ENCODE measurements at regions not wholly inside any gene's neighbourhood (a gene's known extent, or its start where the extent isn't known, plus 50 kb on each side); places are given as distances from the start of the nearest gene placed in this dataset.

- Histone ChIP-seq H3K9me1 (ENCODE audit: control insufficient read depth, extremely low read depth, insufficient read depth, low read length) (no peaks in the 10 kb centered on the region), H3K4me3 (ENCODE audit: control insufficient read depth in 2 of 3, extremely low read depth in 1 of 3, insufficient read depth in 2 of 3, low read depth in 1 of 3, low read length in 3 of 3) (no peak overlapping the region), H3K4me1 (ENCODE audit: control insufficient read depth, extremely low read depth, insufficient read depth, low read length) (no peaks in the 10 kb centered on the region), H2AFZ (ENCODE audit: control insufficient read depth, low read length) (no peak overlapping the region), H3K27ac (ENCODE audit: control insufficient read depth, insufficient read depth, low read length) (no peak overlapping the region), H3K4me2 (ENCODE audit: control insufficient read depth, extremely low read depth, insufficient read depth, low read depth, low read length) (no peak overlapping the region), H4K20me1 (ENCODE audit: control insufficient read depth, extremely low read depth, insufficient read depth, low read length) (no peaks in the 10 kb centered on the region), H3K79me2 (ENCODE audit: control insufficient read depth, insufficient read depth, low read length) (no peaks in the 10 kb centered on the region), H3K27me3 (ENCODE audit: control insufficient read depth, extremely low read depth, insufficient read depth, low read length) (no peaks in the 10 kb centered on the region), H3K9me3 (ENCODE audit: control insufficient read depth, low read depth, low read length) (no peaks in the 10 kb centered on the region), H3K36me3 (ENCODE audit: control insufficient read depth in 2 of 2, extremely low read depth in 1 of 2, insufficient read depth in 2 of 2, low read length in 2 of 2) (no peaks in the 10 kb centered on the region), H3K9ac (ENCODE audit: control insufficient read depth, extremely low read depth, insufficient read depth, low read length) (no peak overlapping the region)
- no peak for FAIRE-seq
- TF ChIP-seq EZH2 (IDR thresholded peaks at IDR 0.05; ENCODE audit: low read length), result no peak
- TF ChIP-seq, protein P1, sequence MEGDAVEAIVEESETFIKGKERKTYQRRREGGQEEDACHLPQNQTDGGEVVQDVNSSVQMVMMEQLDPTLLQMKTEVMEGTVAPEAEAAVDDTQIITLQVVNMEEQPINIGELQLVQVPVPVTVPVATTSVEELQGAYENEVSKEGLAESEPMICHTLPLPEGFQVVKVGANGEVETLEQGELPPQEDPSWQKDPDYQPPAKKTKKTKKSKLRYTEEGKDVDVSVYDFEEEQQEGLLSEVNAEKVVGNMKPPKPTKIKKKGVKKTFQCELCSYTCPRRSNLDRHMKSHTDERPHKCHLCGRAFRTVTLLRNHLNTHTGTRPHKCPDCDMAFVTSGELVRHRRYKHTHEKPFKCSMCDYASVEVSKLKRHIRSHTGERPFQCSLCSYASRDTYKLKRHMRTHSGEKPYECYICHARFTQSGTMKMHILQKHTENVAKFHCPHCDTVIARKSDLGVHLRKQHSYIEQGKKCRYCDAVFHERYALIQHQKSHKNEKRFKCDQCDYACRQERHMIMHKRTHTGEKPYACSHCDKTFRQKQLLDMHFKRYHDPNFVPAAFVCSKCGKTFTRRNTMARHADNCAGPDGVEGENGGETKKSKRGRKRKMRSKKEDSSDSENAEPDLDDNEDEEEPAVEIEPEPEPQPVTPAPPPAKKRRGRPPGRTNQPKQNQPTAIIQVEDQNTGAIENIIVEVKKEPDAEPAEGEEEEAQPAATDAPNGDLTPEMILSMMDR (optimal IDR thresholded peaks at IDR 0.05 in 1 of 3, IDR thresholded peaks at IDR 0.05 in 1 of 3, conservative IDR thresholded peaks at IDR 0.05 in 1 of 3; ENCODE audit: extremely low read depth in 1 of 3, insufficient read depth in 2 of 3, low read length in 3 of 3), result no peak
- no peak for DNase-seq (ENCODE audit: low read depth, low spot score)
- dilution Hi-C loops (cut with MboI; ENCODE audit: extremely low pct_ligation_motif_present, low sequenced_read_pairs), result no loop called here
Measured at GRCh38 chrX:112380541-112381278, 298.1 kb upstream of the TRPC5 start.

- no peak for DNase-seq (ENCODE audit: low read depth, low spot score)
Measured at GRCh38 chrX:112377481-112377880, 294.9 kb upstream of the TRPC5 start.

More at GRCh38 chrX:112377481-112377880, 294.9 kb upstream of the TRPC5 start:
- H3K27ac ChIP-seq (ENCODE audit: control insufficient read depth, insufficient read depth, low read length), result no peak overlapping the region
- no peak overlapping the region for H3K9ac ChIP-seq (ENCODE audit: control insufficient read depth, extremely low read depth, insufficient read depth, low read length)
- H3K79me2 ChIP-seq (ENCODE audit: control insufficient read depth, insufficient read depth, low read length), result no peaks in the 10 kb centered on the region
- no peak overlapping the region for H3K4me2 ChIP-seq (ENCODE audit: control insufficient read depth, extremely low read depth, insufficient read depth, low read depth, low read length)
- no peak for FAIRE-seq
- H4K20me1 ChIP-seq (ENCODE audit: control insufficient read depth, extremely low read depth, insufficient read depth, low read length), result no peaks in the 10 kb centered on the region
- no peaks in the 10 kb centered on the region for H3K4me1 ChIP-seq (ENCODE audit: control insufficient read depth, extremely low read depth, insufficient read depth, low read length)
- no peaks in the 10 kb centered on the region for H3K9me1 ChIP-seq (ENCODE audit: control insufficient read depth, extremely low read depth, insufficient read depth, low read length)
- no peaks in the 10 kb centered on the region for H3K27me3 ChIP-seq (ENCODE audit: control insufficient read depth, extremely low read depth, insufficient read depth, low read length)
- H3K9me3 ChIP-seq (ENCODE audit: control insufficient read depth, low read depth, low read length), result no peaks in the 10 kb centered on the region
- no peak overlapping the region for H2AFZ ChIP-seq (ENCODE audit: control insufficient read depth, low read length)
- H3K36me3 ChIP-seq (ENCODE audit: control insufficient read depth in 2 of 2, extremely low read depth in 1 of 2, insufficient read depth in 2 of 2, low read length in 2 of 2), result no peaks in the 10 kb centered on the region
- TF ChIP-seq, protein P1 (optimal IDR thresholded peaks at IDR 0.05 in 1 of 3, IDR thresholded peaks at IDR 0.05 in 1 of 3, conservative IDR thresholded peaks at IDR 0.05 in 1 of 3; ENCODE audit: extremely low read depth in 1 of 3, insufficient read depth in 2 of 3, low read length in 3 of 3), result no peak
- dilution Hi-C loops (cut with MboI; ENCODE audit: extremely low pct_ligation_motif_present, low sequenced_read_pairs), result no loop called here
- no peak overlapping the region for H3K4me3 ChIP-seq (ENCODE audit: control insufficient read depth in 2 of 3, extremely low read depth in 1 of 3, insufficient read depth in 2 of 3, low read depth in 1 of 3, low read length in 3 of 3)

Data from keratinocyte (primary cell).